IMR-90 (cell line): ENCODE measurements at regions not wholly inside any gene's neighbourhood (a gene's known extent, or its start where the extent isn't known, plus 50 kb on each side); places are given as distances from the start of the nearest gene placed in this dataset.

Experiments used
- ATAC-seq: fragments of 200-7000 bp; cut with Tn5 transposase; 2 replicates; pipeline ENCODE4 v1.9.1; 2020; ENCODE audit warnings: low read depth, mild to moderate bottlenecking, moderate library complexity
- BruUV-seq: library from RNA; stranded (reverse); fragments of 400-500 nt; replicated peaks from 2 replicates; lab custom pipeline; 2021; lab: Mats Ljungman, UMichigan
- CTCF ChIA-PET: fragments of 300-600 bp; formaldehyde crosslinking; extraction: SDS; loops from one replicate; lab custom pipeline; 2021; ENCODE audit warnings: antibody characterized with exemption; lab: Yijun Ruan, JAX
- POLR2A ChIA-PET: fragments of 300-600 bp; sonication (Branson Sonifier 250); formaldehyde crosslinking; loops from one replicate; lab custom pipeline; 2022; ENCODE audit warnings: antibody characterized with exemption; ENCODE audit not compliant: unreplicated experiment; lab: Charles Lee
- DNase-seq: peaks from one replicate; pipeline ENCODE4 v3.0.0; 2013
- H2AFZ ChIP-seq: replicated peaks from 2 replicates; pipeline ENCODE3; 2013; ENCODE audit warnings: low read length, mild to moderate bottlenecking; ENCODE audit not compliant: poor library complexity
- H2AK5ac ChIP-seq: 2 replicates; pipeline ENCODE4 v1.6.1; 2013; ENCODE audit warnings: low read depth, low read length, inconsistent platforms
- H2AK9ac ChIP-seq: replicated peaks from 2 replicates; pipeline ENCODE3; 2013; ENCODE audit warnings: mild to moderate bottlenecking, low read depth, low read length, moderate library complexity; ENCODE audit not compliant: poor library complexity
- H2BK120ac ChIP-seq: 2 replicates; pipeline ENCODE4 v1.6.1; 2013; ENCODE audit warnings: low read depth, low read length, inconsistent platforms
- H2BK15ac ChIP-seq: 3 replicates; pipeline ENCODE4 v1.6.1; 2013; ENCODE audit warnings: low read depth, low read length, inconsistent platforms
- H2BK20ac ChIP-seq: 2 replicates; pipeline ENCODE4 v1.6.1; 2013; ENCODE audit warnings: low read depth, mild to moderate bottlenecking, inconsistent platforms, low read length, moderate library complexity
- H2BK5ac ChIP-seq: 2 replicates; pipeline ENCODE4 v1.6.1; 2013; ENCODE audit warnings: mild to moderate bottlenecking, low read depth, low read length, inconsistent platforms; ENCODE audit not compliant: poor library complexity, severe bottlenecking
- H3K14ac ChIP-seq: replicated peaks from 2 replicates; pipeline ENCODE4 v1.6.1; 2013; ENCODE audit warnings: low read depth, low read length, inconsistent platforms
- H3K18ac ChIP-seq: 2 replicates; pipeline ENCODE4 v1.6.1; 2013; ENCODE audit warnings: low read depth, low read length, control low read depth
- H3K23ac ChIP-seq: 2 replicates; pipeline ENCODE4 v1.6.1; 2013; ENCODE audit warnings: low read depth, low read length, inconsistent platforms
- H3K27ac ChIP-seq: 2 replicates; pipeline ENCODE4 v1.5.1; 2013; ENCODE audit warnings: mild to moderate bottlenecking, control low read depth, low read length; ENCODE audit not compliant: insufficient read depth
- H3K27me3 ChIP-seq: 2 replicates; pipeline ENCODE4 v1.6.1; 2013; ENCODE audit warnings: low read length; ENCODE audit not compliant: control insufficient read depth, insufficient read depth
- H3K36me3 ChIP-seq: 2 replicates; pipeline ENCODE4 v1.6.1; 2013; ENCODE audit warnings: low read length, mixed read lengths; ENCODE audit not compliant: control insufficient read depth, insufficient read depth
- H3K4ac ChIP-seq: 2 replicates; pipeline ENCODE4 v1.6.1; 2013; ENCODE audit warnings: low read depth, low read length, inconsistent platforms
- H3K4me1 ChIP-seq: 2 replicates; pipeline ENCODE4 v1.6.1; 2013; ENCODE audit warnings: low read length, mixed read lengths; ENCODE audit not compliant: control insufficient read depth, insufficient read depth
- H3K4me2 ChIP-seq: 2 replicates; pipeline ENCODE4 v1.6.1; 2013; ENCODE audit warnings: low read depth, mild to moderate bottlenecking, control low read depth, low read length, moderate library complexity
- H3K4me3 ChIP-seq: 2 replicates; pipeline ENCODE4 v1.5.1; 2013; ENCODE audit warnings: low read depth, mild to moderate bottlenecking, control low read depth, low read length, moderate library complexity; ENCODE audit not compliant: insufficient read depth
- H3K56ac ChIP-seq: 2 replicates; pipeline ENCODE4 v1.6.1; 2013; ENCODE audit warnings: low read length, inconsistent platforms; ENCODE audit not compliant: insufficient read depth; ENCODE audit errors: extremely low read depth
- H3K79me1 ChIP-seq, 2 experiments: 2 replicates each; pipeline ENCODE4 v1.6.1; 2013; ENCODE audit warnings: low read length in 2 of 2, inconsistent platforms in 1 of 2, low read depth in 1 of 2
- H3K9ac ChIP-seq: 2 replicates; pipeline ENCODE4 v1.6.1; 2013; ENCODE audit warnings: low read depth, low read length, control low read depth
- H3K9me1 ChIP-seq: 2 replicates; pipeline ENCODE4 v1.6.1; 2013; ENCODE audit warnings: low read length, inconsistent platforms; ENCODE audit not compliant: insufficient read depth
- H3K9me3 ChIP-seq: 2 replicates; pipeline ENCODE4 v1.6.1; 2013; ENCODE audit warnings: low read length; ENCODE audit not compliant: control insufficient read depth, insufficient read depth
- H4K20me1 ChIP-seq: 2 replicates; pipeline ENCODE4 v1.6.1; 2013; ENCODE audit warnings: low read length, inconsistent platforms; ENCODE audit not compliant: insufficient read depth
- H4K5ac ChIP-seq: 2 replicates; pipeline ENCODE4 v1.6.1; 2013; ENCODE audit warnings: mild to moderate bottlenecking, low read depth, low read length, control low read depth
- H4K8ac ChIP-seq, 2 experiments: 2 replicates each; pipeline ENCODE4 v1.6.1; 2013; ENCODE audit warnings: low read depth in 2 of 2, low read length in 2 of 2, control low read depth in 1 of 2, inconsistent platforms in 1 of 2
- H4K91ac ChIP-seq: 2 replicates; pipeline ENCODE4 v1.6.1; 2013; ENCODE audit warnings: low read depth, low read length, inconsistent platforms; ENCODE audit not compliant: insufficient read depth
- BHLHE40 ChIP-seq: fragments of 150-350 bp; IDR thresholded peaks from 2 replicates; pipeline ENCODE4 v1.6.1; 2016; ENCODE audit warnings: mild to moderate bottlenecking, low read depth, low read length
- CEBPB ChIP-seq: IDR thresholded peaks from 2 replicates; pipeline ENCODE4 v1.6.1; 2012; ENCODE audit warnings: low read depth, low read length, improper control_type of control experiment
- CHD1 ChIP-seq: IDR thresholded peaks from 2 replicates; pipeline ENCODE4 v1.6.1; 2012; ENCODE audit warnings: low read depth, low read length, improper control_type of control experiment
- FOS ChIP-seq: fragments of 150-350 bp; IDR thresholded peaks from 2 replicates; pipeline ENCODE4 v1.6.1; 2016; ENCODE audit warnings: low read depth, low read length
- MAFK ChIP-seq: IDR thresholded peaks from 2 replicates; pipeline ENCODE4 v1.6.1; 2012; ENCODE audit warnings: low read depth, low read length, improper control_type of control experiment
- MAZ ChIP-seq: IDR thresholded peaks from 2 replicates; pipeline ENCODE4 v1.6.1; 2012; ENCODE audit warnings: low read depth, mild to moderate bottlenecking, low read length, improper control_type of control experiment, moderate library complexity, borderline replicate concordance
- MXI1 ChIP-seq: IDR thresholded peaks from 2 replicates; pipeline ENCODE4 v1.6.1; 2012; ENCODE audit warnings: low read depth, mild to moderate bottlenecking, low read length, moderate library complexity, borderline replicate concordance
- NFE2L2 ChIP-seq: fragments of 150-350 bp; IDR thresholded peaks from 2 replicates; pipeline ENCODE4 v1.6.1; 2016; ENCODE audit warnings: low read depth, mild to moderate bottlenecking, low read length
- POLR2A ChIP-seq: IDR thresholded peaks from 2 replicates; pipeline ENCODE4 v1.6.1; 2012; ENCODE audit warnings: mild to moderate bottlenecking, low read depth, low read length
- RAD21 ChIP-seq: IDR thresholded peaks from 2 replicates; pipeline ENCODE4 v1.6.1; 2012; ENCODE audit warnings: low read length, improper control_type of control experiment
- RCOR1 ChIP-seq: IDR thresholded peaks from 2 replicates; pipeline ENCODE4 v1.6.1; 2012; ENCODE audit warnings: mild to moderate bottlenecking, low read length, improper control_type of control experiment; ENCODE audit not compliant: insufficient replicate concordance
- RFX5 ChIP-seq: IDR thresholded peaks from 2 replicates; pipeline ENCODE4 v1.8.0; 2012; ENCODE audit warnings: low read depth, mild to moderate bottlenecking, low read length, moderate library complexity
- SMC3 ChIP-seq: fragments of 150-350 bp; IDR thresholded peaks from 2 replicates; pipeline ENCODE4 v1.6.1; 2016; ENCODE audit warnings: low read depth, mild to moderate bottlenecking, antibody characterized with exemption, low read length, moderate library complexity
- WGBS, 2 experiments: methylation state at CpG; one replicate each; pipeline versions ENCODE4 v1.1.5 to v1.1.7; 2013; ENCODE audit warnings: missing lambda C conversion rate in 2 of 2; ENCODE audit not compliant: insufficient read length in 1 of 2; ENCODE audit errors: extremely low coverage in 2 of 2; 5-methylcytosine and 5-hydroxymethylcytosine counted together
- dilution Hi-C: fragments of 300-500 bp; cut with HindIII; formaldehyde crosslinking; loops from one replicate; pipeline ENCODE4 v1.14.3; 2018; ENCODE audit warnings: low sequenced_read_pairs; ENCODE audit not compliant: unreplicated experiment
- in situ Hi-C: fragments of 300-500 bp; cut with MboI; formaldehyde crosslinking; loops from 3 replicates; pipeline ENCODE4 v1.14.3; 2019; ENCODE audit warnings: low sequenced_read_pairs, inconsistent platforms, mixed read lengths
- intact Hi-C: fragments of 100-400 bp; cut with micrococcal nuclease; formaldehyde crosslinking; loops from 2 replicates; pipeline ENCODE4 v1.10.0; 2022
- TF ChIP-seq, protein P1 (sequence below): conservative IDR thresholded peaks from 2 replicates; pipeline ENCODE4 v1.5.1; 2012; ENCODE audit warnings: mild to moderate bottlenecking, low read depth, low read length, improper control_type of control experiment
- TF ChIP-seq, protein P2 (sequence below): fragments of 150-350 bp; IDR thresholded peaks from 2 replicates; pipeline ENCODE4 v1.6.1; 2016; ENCODE audit warnings: low read depth, mild to moderate bottlenecking, low read length, moderate library complexity, borderline replicate concordance
- TF ChIP-seq, protein P3 (sequence below): fragments of 150-350 bp; IDR thresholded peaks from 2 replicates; pipeline ENCODE4 v1.6.1; 2017; ENCODE audit warnings: mild to moderate bottlenecking, antibody characterized with exemption, low read length, low read depth

DNA sequence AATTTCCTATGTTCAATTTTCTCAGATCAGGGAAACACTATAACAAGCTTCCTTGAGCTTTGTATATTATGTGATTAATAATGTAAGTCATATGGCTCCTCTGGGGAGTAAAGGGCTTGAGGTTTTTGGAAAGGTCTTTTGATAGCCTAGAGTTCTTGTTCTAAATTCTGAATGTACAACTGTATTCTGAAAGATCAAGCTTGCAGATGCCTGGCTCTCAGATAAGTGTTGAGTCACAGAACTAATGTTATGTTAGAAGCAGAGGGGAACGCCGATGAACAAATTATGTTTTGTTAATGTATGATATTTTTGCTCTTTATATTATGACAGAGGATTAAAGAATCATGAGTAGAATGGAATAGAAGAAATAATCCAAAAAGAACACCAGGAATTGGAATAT is 170.1 kb downstream of the RPRM start:
- Histone ChIP-seq H3K9me3 (peaks cover 5% of the 10 kb centered on the region), H3K36me3 (no peaks in the 10 kb centered on the region), H3K4ac (no peak overlapping the region), H3K9ac (no peak overlapping the region), H3K18ac (no peak overlapping the region), H2BK15ac (no peak overlapping the region), H2BK120ac (no peak overlapping the region), H3K4me2 (no peak overlapping the region), H2BK20ac (no peak overlapping the region), H2AK5ac (no peak overlapping the region), H3K9me1 (no peaks in the 10 kb centered on the region), H3K27me3 (no peaks in the 10 kb centered on the region), H4K5ac (no peak overlapping the region), H4K8ac (no peak overlapping the region), H3K79me1 (no peaks in the 10 kb centered on the region), H3K4me1 (no peaks in the 10 kb centered on the region), H2AK9ac (no peak overlapping the region), H3K14ac (no peak overlapping the region), H2BK5ac (no peak overlapping the region), H3K27ac (no peak overlapping the region), H4K20me1 (no peaks in the 10 kb centered on the region), H3K23ac (no peak overlapping the region), H4K91ac (no peak overlapping the region), H2AFZ (no peak overlapping the region), H3K4me3 (no peak overlapping the region), H3K56ac (no peak overlapping the region)
- ChIA-PET CTCF (no interaction called here), POLR2A (no interaction called here)
- DNase-seq (no peak), ATAC-seq (no peak)
- in situ Hi-C loops: no loop called here
- intact Hi-C loops: no loop called here
- BruUV-seq: no TSS peak
- WGBS, 2 experiments: no CpG with 5 or more reads among the region's 2 CpGs
- dilution Hi-C loops: no loop called here
- no peak for TF ChIP-seq SMC3
- no peak for TF ChIP-seq MAZ
- TF ChIP-seq, protein P1, sequence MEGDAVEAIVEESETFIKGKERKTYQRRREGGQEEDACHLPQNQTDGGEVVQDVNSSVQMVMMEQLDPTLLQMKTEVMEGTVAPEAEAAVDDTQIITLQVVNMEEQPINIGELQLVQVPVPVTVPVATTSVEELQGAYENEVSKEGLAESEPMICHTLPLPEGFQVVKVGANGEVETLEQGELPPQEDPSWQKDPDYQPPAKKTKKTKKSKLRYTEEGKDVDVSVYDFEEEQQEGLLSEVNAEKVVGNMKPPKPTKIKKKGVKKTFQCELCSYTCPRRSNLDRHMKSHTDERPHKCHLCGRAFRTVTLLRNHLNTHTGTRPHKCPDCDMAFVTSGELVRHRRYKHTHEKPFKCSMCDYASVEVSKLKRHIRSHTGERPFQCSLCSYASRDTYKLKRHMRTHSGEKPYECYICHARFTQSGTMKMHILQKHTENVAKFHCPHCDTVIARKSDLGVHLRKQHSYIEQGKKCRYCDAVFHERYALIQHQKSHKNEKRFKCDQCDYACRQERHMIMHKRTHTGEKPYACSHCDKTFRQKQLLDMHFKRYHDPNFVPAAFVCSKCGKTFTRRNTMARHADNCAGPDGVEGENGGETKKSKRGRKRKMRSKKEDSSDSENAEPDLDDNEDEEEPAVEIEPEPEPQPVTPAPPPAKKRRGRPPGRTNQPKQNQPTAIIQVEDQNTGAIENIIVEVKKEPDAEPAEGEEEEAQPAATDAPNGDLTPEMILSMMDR: no peak
- no peak for TF ChIP-seq NFE2L2
- TF ChIP-seq, protein P2, sequence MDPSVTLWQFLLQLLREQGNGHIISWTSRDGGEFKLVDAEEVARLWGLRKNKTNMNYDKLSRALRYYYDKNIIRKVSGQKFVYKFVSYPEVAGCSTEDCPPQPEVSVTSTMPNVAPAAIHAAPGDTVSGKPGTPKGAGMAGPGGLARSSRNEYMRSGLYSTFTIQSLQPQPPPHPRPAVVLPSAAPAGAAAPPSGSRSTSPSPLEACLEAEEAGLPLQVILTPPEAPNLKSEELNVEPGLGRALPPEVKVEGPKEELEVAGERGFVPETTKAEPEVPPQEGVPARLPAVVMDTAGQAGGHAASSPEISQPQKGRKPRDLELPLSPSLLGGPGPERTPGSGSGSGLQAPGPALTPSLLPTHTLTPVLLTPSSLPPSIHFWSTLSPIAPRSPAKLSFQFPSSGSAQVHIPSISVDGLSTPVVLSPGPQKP: no peak
- TF ChIP-seq RAD21: no peak
- no peak for TF ChIP-seq MAFK
- no peak for TF ChIP-seq POLR2A
- no peak for TF ChIP-seq CEBPB
- no peak for TF ChIP-seq CHD1
- TF ChIP-seq BHLHE40: no peak
- no peak for TF ChIP-seq MXI1
- TF ChIP-seq RCOR1: no peak
- TF ChIP-seq FOS: no peak
- TF ChIP-seq, protein P3, sequence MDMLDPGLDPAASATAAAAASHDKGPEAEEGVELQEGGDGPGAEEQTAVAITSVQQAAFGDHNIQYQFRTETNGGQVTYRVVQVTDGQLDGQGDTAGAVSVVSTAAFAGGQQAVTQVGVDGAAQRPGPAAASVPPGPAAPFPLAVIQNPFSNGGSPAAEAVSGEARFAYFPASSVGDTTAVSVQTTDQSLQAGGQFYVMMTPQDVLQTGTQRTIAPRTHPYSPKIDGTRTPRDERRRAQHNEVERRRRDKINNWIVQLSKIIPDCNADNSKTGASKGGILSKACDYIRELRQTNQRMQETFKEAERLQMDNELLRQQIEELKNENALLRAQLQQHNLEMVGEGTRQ: no peak
- no peak for TF ChIP-seq RFX5
